K562 (cell line): ENCODE measurements at regions not wholly inside any gene's neighbourhood (a gene's known extent, or its start where the extent isn't known, plus 50 kb on each side); places are given as distances from the start of the nearest gene placed in this dataset.

Source experiments
- EP300 ChIP-seq: IDR thresholded peaks from 2 replicates; pipeline ENCODE4 v1.6.1; 2012; ENCODE audit warnings: low read length, improper control_type of control experiment
- EZH2 ChIP-seq: IDR thresholded peaks from 2 replicates; pipeline ENCODE4 v1.6.1; 2012; ENCODE audit warnings: low read depth, mild to moderate bottlenecking, inconsistent platforms, low read length, borderline replicate concordance
- GABPB1 ChIP-seq: sonication (generic); formaldehyde crosslinking; IDR thresholded peaks from 2 replicates; pipeline ENCODE4 v1.8.0; 2022; ENCODE audit warnings: mild to moderate bottlenecking, missing genetic modification reagents
- HDAC8 ChIP-seq: fragments of 450-650 bp; IDR thresholded peaks from 2 replicates; pipeline ENCODE4 v1.6.1; 2016; ENCODE audit warnings: mild to moderate bottlenecking, missing genetic modification characterization, moderate library complexity, missing compliant biosample characterization
- PREB ChIP-seq: sonication (generic); formaldehyde crosslinking; IDR thresholded peaks from 2 replicates; pipeline ENCODE4 v1.8.1; 2023; ENCODE audit warnings: mild to moderate bottlenecking, missing genetic modification reagents
- RFX5 ChIP-seq: IDR thresholded peaks from 2 replicates; pipeline ENCODE4 v1.6.1; 2011; ENCODE audit warnings: low read depth, mild to moderate bottlenecking, improper control_type of control experiment, low read length
- TFAM ChIP-seq: fragments of 250-450 bp; sonication (Bioruptor Pico); conservative IDR thresholded peaks from 2 replicates; pipeline ENCODE4 v1.5.0; 2021; ENCODE audit warnings: mild to moderate bottlenecking, moderate library complexity
- ZNF24 ChIP-seq: fragments of 450-650 bp; IDR thresholded peaks from 2 replicates; pipeline ENCODE4 v1.6.1; 2016
- ZNF436 ChIP-seq: fragments of 250-450, 450-650 bp; sonication (Bioruptor Pico); formaldehyde crosslinking; IDR thresholded peaks from 2 replicates; pipeline ENCODE4 v1.7.0; 2020; ENCODE audit warnings: mild to moderate bottlenecking
- TF ChIP-seq, protein P1 (sequence below): fragments of 450-650 bp; formaldehyde crosslinking; IDR thresholded peaks from 2 replicates; pipeline ENCODE4 v1.4.0; 2020; ENCODE audit warnings: mild to moderate bottlenecking, mixed read lengths
- TF ChIP-seq, protein P2 (sequence below), 3 experiments: IDR thresholded peaks in 2 of 3; conservative IDR thresholded peaks in 1 of 3; 2 replicates each; pipeline ENCODE4 v1.5.1; 2011 to 2012; ENCODE audit warnings: low read length in 3 of 3, mild to moderate bottlenecking in 3 of 3, control low read depth in 2 of 3, improper control_type of control experiment in 1 of 3, inconsistent platforms in 1 of 3, low read depth in 1 of 3, mixed read lengths in 1 of 3, moderate library complexity in 1 of 3; ENCODE audit not compliant: insufficient read depth in 2 of 3

- TF ChIP-seq ZNF24 (no peak), GABPB1 (CRISPR knock-in tag) (no peak), ZNF436 (CRISPR knock-in tag) (no peak), EZH2 (no peak), RFX5 (no peak), TFAM (CRISPR knock-in tag) (no peak), EP300 (no peak), PREB (CRISPR knock-in tag) (no peak), HDAC8 (tag) (no peak)
- TF ChIP-seq, protein P1, sequence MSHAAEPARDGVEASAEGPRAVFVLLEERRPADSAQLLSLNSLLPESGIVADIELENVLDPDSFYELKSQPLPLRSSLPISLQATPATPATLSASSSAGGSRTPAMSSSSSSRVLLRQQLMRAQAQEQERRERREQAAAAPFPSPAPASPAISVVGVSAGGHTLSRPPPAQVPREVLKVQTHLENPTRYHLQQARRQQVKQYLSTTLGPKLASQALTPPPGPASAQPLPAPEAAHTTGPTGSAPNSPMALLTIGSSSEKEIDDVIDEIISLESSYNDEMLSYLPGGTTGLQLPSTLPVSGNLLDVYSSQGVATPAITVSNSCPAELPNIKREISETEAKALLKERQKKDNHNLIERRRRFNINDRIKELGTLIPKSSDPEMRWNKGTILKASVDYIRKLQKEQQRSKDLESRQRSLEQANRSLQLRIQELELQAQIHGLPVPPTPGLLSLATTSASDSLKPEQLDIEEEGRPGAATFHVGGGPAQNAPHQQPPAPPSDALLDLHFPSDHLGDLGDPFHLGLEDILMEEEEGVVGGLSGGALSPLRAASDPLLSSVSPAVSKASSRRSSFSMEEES (CRISPR knock-in tag): no peak
- TF ChIP-seq, protein P2, sequence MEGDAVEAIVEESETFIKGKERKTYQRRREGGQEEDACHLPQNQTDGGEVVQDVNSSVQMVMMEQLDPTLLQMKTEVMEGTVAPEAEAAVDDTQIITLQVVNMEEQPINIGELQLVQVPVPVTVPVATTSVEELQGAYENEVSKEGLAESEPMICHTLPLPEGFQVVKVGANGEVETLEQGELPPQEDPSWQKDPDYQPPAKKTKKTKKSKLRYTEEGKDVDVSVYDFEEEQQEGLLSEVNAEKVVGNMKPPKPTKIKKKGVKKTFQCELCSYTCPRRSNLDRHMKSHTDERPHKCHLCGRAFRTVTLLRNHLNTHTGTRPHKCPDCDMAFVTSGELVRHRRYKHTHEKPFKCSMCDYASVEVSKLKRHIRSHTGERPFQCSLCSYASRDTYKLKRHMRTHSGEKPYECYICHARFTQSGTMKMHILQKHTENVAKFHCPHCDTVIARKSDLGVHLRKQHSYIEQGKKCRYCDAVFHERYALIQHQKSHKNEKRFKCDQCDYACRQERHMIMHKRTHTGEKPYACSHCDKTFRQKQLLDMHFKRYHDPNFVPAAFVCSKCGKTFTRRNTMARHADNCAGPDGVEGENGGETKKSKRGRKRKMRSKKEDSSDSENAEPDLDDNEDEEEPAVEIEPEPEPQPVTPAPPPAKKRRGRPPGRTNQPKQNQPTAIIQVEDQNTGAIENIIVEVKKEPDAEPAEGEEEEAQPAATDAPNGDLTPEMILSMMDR (IDR thresholded peaks at IDR 0.05 in 2 of 3, conservative IDR thresholded peaks at IDR 0.05 in 1 of 3; ENCODE audit: insufficient read depth in 2 of 3, low read depth in 1 of 3, low read length in 3 of 3): no peak
These were observed 197.9 kb downstream of the TFAP2C start for GRCh38 chr20:56826705-56827665.
